ENCODE measurements at regions not wholly inside any gene's neighbourhood (a gene's known extent, or its start where the extent isn't known, plus 50 kb on each side); places are given as distances from the start of the nearest gene placed in this dataset.

GRCh38 chr7:45413419-45413818, 160.7 kb upstream of the ADCY1 start:
- in situ Hi-C loops (cut with MboI) = no loop called here
- no peak for TF ChIP-seq ESRRA (IDR thresholded peaks at IDR 0.05; ENCODE audit: low read length)
- no peak for TF ChIP-seq BRCA1 (IDR thresholded peaks at IDR 0.05; ENCODE audit: low read depth, low read length)
- TF ChIP-seq NRF1 (conservative IDR thresholded peaks at IDR 0.05; ENCODE audit: low read depth, low read length) = no peak
- no peak for TF ChIP-seq REST (IDR thresholded peaks at IDR 0.05; ENCODE audit: low read depth, low read length)
- no peak for TF ChIP-seq POU2F2 (IDR thresholded peaks at IDR 0.05; ENCODE audit: borderline replicate concordance, low read depth, low read length)
- TF ChIP-seq FOXK2 (IDR thresholded peaks at IDR 0.05) = no peak
- no peaks in the 10 kb centered on the region; the same call in 2 of the 3 replicates for H3K9me3 ChIP-seq (replicated peaks; ENCODE audit: control insufficient read depth, insufficient read depth, low read length)
- H3K27me3 ChIP-seq (replicated peaks in 1 of 2; ENCODE audit: control insufficient read depth in 2 of 2, insufficient read depth in 2 of 2, low read length in 1 of 2) = no peaks in the 10 kb centered on the region
- H3K4me1 ChIP-seq (ENCODE audit: control insufficient read depth, insufficient read depth, low read length) = no peaks in the 10 kb centered on the region
- ChIA-PET POLR2A (no interaction called here), SMC1A (ENCODE audit: uncharacterized antibody, unreplicated experiment) (no interaction called here), CTCF (no interaction called here), RAD21 (ENCODE audit: unreplicated experiment) (no interaction called here)
- intact Hi-C loops (cut with micrococcal nuclease; ENCODE audit: unreplicated experiment) = no loop called here
- no TSS peak for BruUV-seq (replicated peaks)
- no peak overlapping the region for H2AFZ ChIP-seq (ENCODE audit: control insufficient read depth, low read depth, low read length)
- H3K4me3 ChIP-seq = no peak overlapping the region
- DNase-seq (ENCODE audit: low read depth, low spot score) = no peak
- H4K20me1 ChIP-seq (ENCODE audit: control insufficient read depth, insufficient read depth) = no peaks in the 10 kb centered on the region
- no peak for FAIRE-seq
- no peak overlapping the region for H3K9ac ChIP-seq (ENCODE audit: control insufficient read depth, insufficient read depth, low read length)
- WGBS (ENCODE audit: insufficient coverage, insufficient replicate concordance, low lambda C conversion rate, missing lambda C conversion rate) = 23% methylated on average over 3 of the region's 3 CpGs
- no peak overlapping the region for H3K27ac ChIP-seq (ENCODE audit: control insufficient read depth, insufficient read depth)
- no peaks in the 10 kb centered on the region for H3K36me3 ChIP-seq (ENCODE audit: control insufficient read depth in 2 of 2, insufficient read depth in 2 of 2, low read length in 1 of 2)
- no peak overlapping the region for H3K4me2 ChIP-seq (ENCODE audit: control insufficient read depth, insufficient read depth)
- ATAC-seq = no peak
- H3K79me2 ChIP-seq (ENCODE audit: control insufficient read depth, insufficient read depth, low read length) = no peaks in the 10 kb centered on the region

Data from GM12878 (cell line).